COLO829 (cell line): ENCODE measurements at regions not wholly inside any gene's neighbourhood (a gene's known extent, or its start where the extent isn't known, plus 50 kb on each side); places are given as distances from the start of the nearest gene placed in this dataset.

Experiments
- DNase-seq: peaks from one replicate; pipeline ENCODE4 v3.0.0; 2012; ENCODE audit warnings: low spot score

GRCh38 chr4:167475951-167476350 lies 241.7 kb upstream of the SPOCK3 start:
- DNase-seq = no peak

GRCh38 chr4:167492007-167492406 lies 257.7 kb upstream of the SPOCK3 start:
- no peak for DNase-seq

GRCh38 chr4:167509551-167509950 lies 275.3 kb upstream of the SPOCK3 start:
- DNase-seq = no peak

- DNase-seq = no peak
Observed at GRCh38 chr4:167524091-167524490, 289.8 kb upstream of the SPOCK3 start.

- no peak for DNase-seq
Observed at GRCh38 chr4:167537761-167538160, 303.5 kb upstream of the SPOCK3 start.

- no peak for DNase-seq
Observed at GRCh38 chr4:167541286-167541685, 307.0 kb upstream of the SPOCK3 start.

GRCh38 chr4:167544391-167544790 lies 310.1 kb upstream of the SPOCK3 start:
- DNase-seq = no peak

- DNase-seq = no peak
Observed at GRCh38 chr4:167550021-167550420, 315.7 kb upstream of the SPOCK3 start.

GRCh38 chr4:167555338-167556022 lies 321.2 kb upstream of the SPOCK3 start:
- DNase-seq = no peak

GRCh38 chr4:167578906-167579305 lies 344.6 kb upstream of the SPOCK3 start:
- no peak for DNase-seq

- no peak for DNase-seq
Observed at GRCh38 chr4:167581449-167581965, 347.2 kb upstream of the SPOCK3 start.

- DNase-seq = no peak
Observed at GRCh38 chr4:167587361-167587760, 353.1 kb upstream of the SPOCK3 start.

- DNase-seq = no peak
Observed at GRCh38 chr4:167595898-167596297, 361.6 kb upstream of the SPOCK3 start.

- no peak for DNase-seq
Observed at GRCh38 chr4:167602157-167602556, 367.9 kb upstream of the SPOCK3 start.

GRCh38 chr4:167606551-167606950 lies 372.3 kb upstream of the SPOCK3 start:
- no peak for DNase-seq

- no peak for DNase-seq
Observed at GRCh38 chr4:167613381-167613780, 379.1 kb upstream of the SPOCK3 start.

- no peak for DNase-seq
Observed at GRCh38 chr4:167614866-167615265, 380.6 kb upstream of the SPOCK3 start.

GRCh38 chr4:167616476-167616875 lies 382.2 kb upstream of the SPOCK3 start:
- no peak for DNase-seq

- peak; percentile 59 for DNase-seq
Observed at GRCh38 chr4:167622481-167623240, 388.4 kb upstream of the SPOCK3 start.

GRCh38 chr4:167623241-167623572 lies 388.9 kb upstream of the SPOCK3 start:
- DNase-seq = no peak

- no peak for DNase-seq
Observed at GRCh38 chr4:167629272-167629671, 395.0 kb upstream of the SPOCK3 start.

GRCh38 chr4:167642250-167642649 lies 408.0 kb upstream of the SPOCK3 start:
- no peak for DNase-seq

- no peak for DNase-seq
Observed at GRCh38 chr4:167645358-167645757, 411.1 kb upstream of the SPOCK3 start.

- DNase-seq = no peak
Observed at GRCh38 chr4:167652267-167652666, 418.0 kb upstream of the SPOCK3 start.
